ENCODE measurements at regions not wholly inside any gene's neighbourhood (a gene's known extent, or its start where the extent isn't known, plus 50 kb on each side); places are given as distances from the start of the nearest gene placed in this dataset.
"Not testable (repeated sequence)": the region's sequence is repeated elsewhere in the genome, so short reads cannot be mapped to it uniquely, and the experiment has no call there.

GRCh38 chr7:45807832-45808231, 65.0 kb downstream of the CCDC201 start:
- H3K4me3 ChIP-seq (ENCODE audit: low read length); H3K27ac ChIP-seq (ENCODE audit: low read depth, low read length); H3K27ac Mint-ChIP-seq; H3K4me1 Mint-ChIP-seq; H3K4me1 ChIP-seq (ENCODE audit: control insufficient read depth, insufficient read depth, low read length); H3K9me3 ChIP-seq (ENCODE audit: control insufficient read depth, low read length); H3K36me3 Mint-ChIP-seq (ENCODE audit: low read depth); H3K27me3 Mint-ChIP-seq (ENCODE audit: insufficient read depth); DNase-seq; H3K4me3 Mint-ChIP-seq; H3K27me3 ChIP-seq (ENCODE audit: control insufficient read depth, insufficient read depth, low read length, poor library complexity, severe bottlenecking); H3K36me3 ChIP-seq (ENCODE audit: control insufficient read depth, insufficient read depth, low read length); H3K9ac ChIP-seq (ENCODE audit: extremely low read depth, low read length, poor library complexity, severe bottlenecking); H3K9me3 Mint-ChIP-seq: not testable (repeated sequence)
- peak; percentile 52 for TF ChIP-seq CTCF (conservative IDR thresholded peaks at IDR 0.05)
- no CpG with 5 or more reads among the region's 2 CpGs for WGBS, 2 experiments (ENCODE audit: insufficient coverage in 1 of 2, insufficient read length in 1 of 2)

GRCh38 chr7:45802214-45802613, 70.7 kb downstream of the CCDC201 start:
- not testable (repeated sequence) for H3K9ac ChIP-seq (ENCODE audit: extremely low read depth, low read length, poor library complexity, severe bottlenecking); H3K27ac Mint-ChIP-seq; H3K4me1 Mint-ChIP-seq; H3K27me3 ChIP-seq (ENCODE audit: control insufficient read depth, insufficient read depth, low read length, poor library complexity, severe bottlenecking); H3K36me3 ChIP-seq (ENCODE audit: control insufficient read depth, insufficient read depth, low read length); H3K9me3 ChIP-seq (ENCODE audit: control insufficient read depth, low read length); H3K4me1 ChIP-seq (ENCODE audit: control insufficient read depth, insufficient read depth, low read length); H3K4me3 Mint-ChIP-seq; H3K4me3 ChIP-seq (ENCODE audit: low read length); H3K9me3 Mint-ChIP-seq; H3K27me3 Mint-ChIP-seq (ENCODE audit: insufficient read depth); H3K36me3 Mint-ChIP-seq (ENCODE audit: low read depth); H3K27ac ChIP-seq (ENCODE audit: low read depth, low read length)
- peak; percentile 49 for DNase-seq
- WGBS, 2 experiments (ENCODE audit: insufficient coverage in 1 of 2, insufficient read length in 1 of 2): 63 to 73% methylated on average over 2 to 3 of the region's 3 CpGs

- not testable (repeated sequence) for DNase-seq; H3K4me3 ChIP-seq (ENCODE audit: low read length); H3K9me3 Mint-ChIP-seq; H3K4me3 Mint-ChIP-seq; H3K36me3 ChIP-seq (ENCODE audit: control insufficient read depth, insufficient read depth, low read length); H3K36me3 Mint-ChIP-seq (ENCODE audit: low read depth); H3K9ac ChIP-seq (ENCODE audit: extremely low read depth, low read length, poor library complexity, severe bottlenecking); H3K27ac ChIP-seq (ENCODE audit: low read depth, low read length); H3K27me3 ChIP-seq (ENCODE audit: control insufficient read depth, insufficient read depth, low read length, poor library complexity, severe bottlenecking); H3K4me1 ChIP-seq (ENCODE audit: control insufficient read depth, insufficient read depth, low read length); H3K27me3 Mint-ChIP-seq (ENCODE audit: insufficient read depth); H3K9me3 ChIP-seq (ENCODE audit: control insufficient read depth, low read length); H3K4me1 Mint-ChIP-seq; H3K27ac Mint-ChIP-seq
- WGBS, 2 experiments (ENCODE audit: insufficient coverage in 1 of 2, insufficient read length in 1 of 2): 100% methylated on average over 1 of the region's 4 CpGs; no CpG with 5 or more reads in 1 of the 2 experiments
These were observed 75.6 kb downstream of the CCDC201 start for GRCh38 chr7:45797264-45797663.

- not testable (repeated sequence) for H3K27me3 ChIP-seq (ENCODE audit: control insufficient read depth, insufficient read depth, low read length, poor library complexity, severe bottlenecking); H3K4me3 ChIP-seq (ENCODE audit: low read length); H3K9ac ChIP-seq (ENCODE audit: extremely low read depth, low read length, poor library complexity, severe bottlenecking); H3K9me3 Mint-ChIP-seq; H3K9me3 ChIP-seq (ENCODE audit: control insufficient read depth, low read length); H3K27me3 Mint-ChIP-seq (ENCODE audit: insufficient read depth); H3K27ac Mint-ChIP-seq; H3K4me3 Mint-ChIP-seq; H3K27ac ChIP-seq (ENCODE audit: low read depth, low read length); H3K4me1 ChIP-seq (ENCODE audit: control insufficient read depth, insufficient read depth, low read length); H3K4me1 Mint-ChIP-seq; H3K36me3 ChIP-seq (ENCODE audit: control insufficient read depth, insufficient read depth, low read length); DNase-seq; H3K36me3 Mint-ChIP-seq (ENCODE audit: low read depth)
- WGBS, 2 experiments (ENCODE audit: insufficient coverage in 1 of 2, insufficient read length in 1 of 2): 88 to 90% methylated on average over 1 of the region's 1 CpG
These were observed 83.2 kb downstream of the CCDC201 start for GRCh38 chr7:45789641-45790040.

GRCh38 chr7:45785724-45786123, 87.2 kb downstream of the CCDC201 start:
- H3K9me3 Mint-ChIP-seq; H3K9ac ChIP-seq (ENCODE audit: extremely low read depth, low read length, poor library complexity, severe bottlenecking); H3K36me3 Mint-ChIP-seq (ENCODE audit: low read depth); DNase-seq; H3K27me3 ChIP-seq (ENCODE audit: control insufficient read depth, insufficient read depth, low read length, poor library complexity, severe bottlenecking); H3K4me1 ChIP-seq (ENCODE audit: control insufficient read depth, insufficient read depth, low read length); H3K27ac Mint-ChIP-seq; H3K4me3 ChIP-seq (ENCODE audit: low read length); H3K9me3 ChIP-seq (ENCODE audit: control insufficient read depth, low read length); H3K36me3 ChIP-seq (ENCODE audit: control insufficient read depth, insufficient read depth, low read length); H3K27me3 Mint-ChIP-seq (ENCODE audit: insufficient read depth); H3K27ac ChIP-seq (ENCODE audit: low read depth, low read length); H3K4me1 Mint-ChIP-seq; H3K4me3 Mint-ChIP-seq: not testable (repeated sequence)
- 97 to 100% methylated on average over 1 of the region's 1 CpG for WGBS, 2 experiments (ENCODE audit: insufficient coverage in 1 of 2, insufficient read length in 1 of 2)

- H3K27me3 ChIP-seq (ENCODE audit: control insufficient read depth, insufficient read depth, low read length, poor library complexity, severe bottlenecking); H3K36me3 Mint-ChIP-seq (ENCODE audit: low read depth); H3K4me1 Mint-ChIP-seq; H3K27ac Mint-ChIP-seq; H3K9me3 Mint-ChIP-seq; H3K9me3 ChIP-seq (ENCODE audit: control insufficient read depth, low read length); DNase-seq; H3K27me3 Mint-ChIP-seq (ENCODE audit: insufficient read depth); H3K27ac ChIP-seq (ENCODE audit: low read depth, low read length); H3K4me3 Mint-ChIP-seq; H3K9ac ChIP-seq (ENCODE audit: extremely low read depth, low read length, poor library complexity, severe bottlenecking); H3K4me3 ChIP-seq (ENCODE audit: low read length); H3K36me3 ChIP-seq (ENCODE audit: control insufficient read depth, insufficient read depth, low read length); H3K4me1 ChIP-seq (ENCODE audit: control insufficient read depth, insufficient read depth, low read length): not testable (repeated sequence)
These were observed 88.1 kb downstream of the CCDC201 start for GRCh38 chr7:45784775-45785174.
